RKO (cell line): ENCODE measurements at regions not wholly inside any gene's neighbourhood (a gene's known extent, or its start where the extent isn't known, plus 50 kb on each side); places are given as distances from the start of the nearest gene placed in this dataset.

Experiments
- DNase-seq: peaks from one replicate; pipeline ENCODE4 v3.0.0-alpha.2; 2016; ENCODE audit warnings: low spot score

DNA sequence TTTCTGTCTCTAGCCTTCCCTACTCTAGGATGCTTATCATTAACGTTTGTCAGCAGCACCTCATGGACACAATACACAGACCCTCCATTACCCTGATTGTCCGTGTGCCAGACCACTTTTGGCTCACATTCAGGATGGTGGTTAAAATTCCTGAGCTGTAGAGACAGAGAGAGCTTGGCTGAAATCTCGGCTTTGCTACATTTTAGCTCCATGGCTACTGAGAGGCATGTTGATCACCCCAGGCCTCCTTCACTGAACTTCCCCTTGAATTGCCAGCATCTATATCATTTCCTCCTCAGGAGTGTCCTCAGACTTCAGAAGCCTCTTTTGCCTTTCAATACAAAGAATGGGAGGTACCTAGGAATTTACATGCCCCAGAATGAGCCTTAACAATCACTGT is 104.7 kb upstream of the ISL1 start:
- DNase-seq = no peak

DNA sequence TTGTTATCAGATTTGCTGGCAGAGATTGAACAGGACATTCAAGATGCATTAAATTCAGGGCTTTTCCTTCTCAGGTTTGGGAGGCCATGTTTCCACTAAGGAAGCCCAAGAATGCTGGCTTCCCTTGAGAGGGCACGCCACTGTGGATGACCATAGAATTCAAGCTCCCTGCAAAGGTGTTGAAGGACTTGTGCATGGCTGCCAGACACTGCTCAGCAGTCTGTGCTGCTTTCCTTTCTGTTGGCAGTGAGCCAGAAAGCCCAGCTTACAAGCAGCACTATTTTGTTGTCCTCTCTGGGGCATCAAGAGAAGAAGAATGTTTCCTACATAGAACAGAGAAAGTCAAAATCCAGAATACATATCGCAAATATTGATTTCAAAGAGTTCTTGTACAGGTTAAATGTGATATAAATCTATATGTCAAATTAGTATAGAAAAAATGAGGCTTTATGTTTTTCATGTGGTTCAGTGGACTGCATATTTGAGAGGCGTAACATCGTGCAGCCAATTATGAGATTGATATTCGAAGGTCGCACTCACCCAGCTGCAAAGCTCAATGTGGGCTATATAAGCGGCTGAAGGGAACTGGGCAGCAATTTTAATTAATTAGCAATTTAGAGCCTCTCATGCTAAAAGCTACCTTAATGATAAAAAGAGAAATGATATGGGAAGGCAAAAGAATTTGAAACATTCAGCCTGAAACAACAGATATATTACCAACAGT is 103.1 kb upstream of the ISL1 start:
- no peak for DNase-seq

- DNase-seq = no peak
Observed at GRCh38 chr5:51286046-51286445, 97.2 kb upstream of the ISL1 start.

GRCh38 chr5:51302343-51302742 is 80.9 kb upstream of the ISL1 start:
- DNase-seq = no peak

DNA sequence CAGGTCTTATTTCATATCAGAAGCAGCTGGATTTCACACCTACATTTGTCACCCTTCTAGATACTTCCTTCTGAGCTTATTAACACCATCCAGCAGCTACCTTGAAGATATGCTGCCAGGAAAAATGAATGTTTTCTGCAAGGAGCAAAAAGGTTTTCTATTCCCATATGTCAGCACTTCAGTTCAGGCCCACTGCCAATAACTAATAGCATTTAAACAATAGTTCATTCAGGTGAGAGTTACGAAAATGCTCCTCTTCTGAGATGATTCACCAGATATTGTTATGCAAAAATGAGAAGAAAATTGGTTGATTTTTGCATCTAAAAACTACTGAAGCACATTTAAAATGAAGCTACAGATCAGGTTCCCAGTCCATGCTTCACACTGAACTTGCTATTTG is 56.4 kb upstream of the ISL1 start:
- no peak for DNase-seq
